ENCODE measurements at regions not wholly inside any gene's neighbourhood (a gene's known extent, or its start where the extent isn't known, plus 50 kb on each side); places are given as distances from the start of the nearest gene placed in this dataset.

DNA sequence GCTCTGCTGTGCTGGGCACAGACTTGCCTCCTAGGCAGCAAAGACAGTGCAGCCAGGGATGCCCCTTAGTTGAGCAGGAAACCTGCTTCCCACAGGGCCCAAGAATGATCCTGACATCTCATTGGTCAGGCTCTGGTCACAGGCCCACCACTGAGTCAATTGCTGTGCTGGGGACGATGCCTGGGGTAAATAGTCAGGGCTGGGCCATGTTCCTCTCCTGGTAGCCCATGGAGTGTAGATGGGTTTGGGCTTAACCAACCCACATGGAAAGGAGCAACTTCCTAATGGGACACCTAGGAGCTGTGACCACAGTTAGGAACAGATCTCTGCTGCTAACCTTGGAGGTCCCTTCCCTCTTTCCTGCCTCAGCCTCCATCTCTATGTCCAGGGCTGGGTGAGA is 212.5 kb upstream of the ZNF536 start:
- DNase-seq (ENCODE audit: low spot score), result no peak
- Histone ChIP-seq H3K27ac (no peak overlapping the region), H3K4me3 (no peak overlapping the region)
- TF ChIP-seq, protein P1, sequence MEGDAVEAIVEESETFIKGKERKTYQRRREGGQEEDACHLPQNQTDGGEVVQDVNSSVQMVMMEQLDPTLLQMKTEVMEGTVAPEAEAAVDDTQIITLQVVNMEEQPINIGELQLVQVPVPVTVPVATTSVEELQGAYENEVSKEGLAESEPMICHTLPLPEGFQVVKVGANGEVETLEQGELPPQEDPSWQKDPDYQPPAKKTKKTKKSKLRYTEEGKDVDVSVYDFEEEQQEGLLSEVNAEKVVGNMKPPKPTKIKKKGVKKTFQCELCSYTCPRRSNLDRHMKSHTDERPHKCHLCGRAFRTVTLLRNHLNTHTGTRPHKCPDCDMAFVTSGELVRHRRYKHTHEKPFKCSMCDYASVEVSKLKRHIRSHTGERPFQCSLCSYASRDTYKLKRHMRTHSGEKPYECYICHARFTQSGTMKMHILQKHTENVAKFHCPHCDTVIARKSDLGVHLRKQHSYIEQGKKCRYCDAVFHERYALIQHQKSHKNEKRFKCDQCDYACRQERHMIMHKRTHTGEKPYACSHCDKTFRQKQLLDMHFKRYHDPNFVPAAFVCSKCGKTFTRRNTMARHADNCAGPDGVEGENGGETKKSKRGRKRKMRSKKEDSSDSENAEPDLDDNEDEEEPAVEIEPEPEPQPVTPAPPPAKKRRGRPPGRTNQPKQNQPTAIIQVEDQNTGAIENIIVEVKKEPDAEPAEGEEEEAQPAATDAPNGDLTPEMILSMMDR (IDR thresholded peaks at IDR 0.05), result no peak

DNA sequence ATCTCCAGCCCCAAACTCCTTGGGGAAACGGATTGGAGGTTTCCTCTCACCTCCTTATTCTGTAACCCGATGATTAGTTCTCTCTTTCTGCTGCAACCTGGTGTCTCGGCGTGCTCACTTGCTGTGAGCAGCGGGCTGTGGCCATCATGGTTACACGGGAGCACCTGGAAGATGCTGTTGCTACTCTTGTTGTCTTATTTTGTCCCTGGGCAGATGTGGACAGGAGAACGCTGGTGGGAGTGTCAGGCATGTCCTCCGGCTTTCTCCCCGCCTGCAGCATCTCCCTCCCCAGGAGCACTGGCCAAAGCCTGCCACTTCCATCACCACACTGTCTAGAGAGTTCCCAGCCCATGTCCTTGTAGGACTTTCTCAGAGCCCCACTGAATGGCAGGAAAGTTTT is 211.8 kb upstream of the ZNF536 start:
- Histone ChIP-seq H3K27ac (no peak overlapping the region), H3K4me3 (no peak overlapping the region)
- no peak for DNase-seq (ENCODE audit: low spot score)
- TF ChIP-seq, protein P1 (IDR thresholded peaks at IDR 0.05), result no peak

DNA sequence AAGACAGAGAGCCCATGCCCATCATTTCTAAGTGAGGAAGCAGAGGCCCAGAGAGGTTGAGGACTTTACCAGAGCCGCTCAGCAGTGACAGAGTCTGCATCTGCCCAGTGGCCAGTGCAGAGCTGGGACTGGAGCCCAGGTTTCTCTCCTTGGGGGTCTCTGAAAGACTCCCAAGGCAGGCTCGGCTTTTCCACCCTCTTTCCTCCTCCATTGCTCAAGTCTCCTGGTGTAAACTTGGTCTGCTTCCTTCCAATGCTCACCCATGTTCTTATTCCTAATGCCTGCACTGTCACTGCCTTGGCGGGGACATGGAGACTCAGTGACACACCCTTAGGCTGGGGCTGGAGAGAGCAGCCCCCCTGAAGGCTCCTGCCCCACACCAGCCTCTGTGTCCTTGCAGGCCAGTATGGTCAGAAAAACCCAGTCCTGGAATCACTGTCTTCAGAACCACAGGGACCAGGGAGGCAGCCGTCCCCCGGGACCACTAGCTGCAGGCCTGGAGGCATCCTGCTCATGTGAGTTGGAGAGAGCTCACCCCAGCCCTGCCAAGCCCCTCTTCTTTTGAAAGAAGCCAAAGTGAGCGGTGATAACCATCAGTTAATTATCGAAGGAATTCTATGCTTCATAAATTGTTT is 211.0 kb upstream of the ZNF536 start:
- H3K27ac ChIP-seq, result no peak overlapping the region
- no peak overlapping the region for H3K4me3 ChIP-seq
- TF ChIP-seq, protein P1 (IDR thresholded peaks at IDR 0.05), result no peak
- DNase-seq (ENCODE audit: low spot score), result no peak

DNA sequence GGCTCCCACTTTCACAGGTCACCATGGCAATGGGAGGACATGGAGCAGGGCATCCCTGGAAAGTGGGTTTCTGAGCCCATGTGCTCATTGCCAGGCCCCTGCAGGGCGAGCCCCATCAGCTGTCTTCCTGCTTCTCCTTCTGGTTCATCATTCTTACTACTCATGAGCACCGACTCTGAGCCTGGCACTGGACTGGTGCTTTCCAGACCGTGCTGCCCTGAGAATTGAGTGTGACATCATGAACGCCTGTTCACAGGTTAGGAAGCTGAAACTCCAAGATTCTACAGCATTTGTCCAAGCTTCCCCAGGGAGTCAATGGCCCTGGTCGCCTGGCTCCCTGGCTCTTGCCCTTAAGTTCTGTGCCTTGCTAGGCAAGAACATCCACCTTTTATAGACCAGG is 210.4 kb upstream of the ZNF536 start:
- no peak overlapping the region for H3K27ac ChIP-seq
- TF ChIP-seq, protein P1 (IDR thresholded peaks at IDR 0.05), result no peak
- H3K4me3 ChIP-seq, result no peak overlapping the region
- DNase-seq (ENCODE audit: low spot score), result no peak

DNA sequence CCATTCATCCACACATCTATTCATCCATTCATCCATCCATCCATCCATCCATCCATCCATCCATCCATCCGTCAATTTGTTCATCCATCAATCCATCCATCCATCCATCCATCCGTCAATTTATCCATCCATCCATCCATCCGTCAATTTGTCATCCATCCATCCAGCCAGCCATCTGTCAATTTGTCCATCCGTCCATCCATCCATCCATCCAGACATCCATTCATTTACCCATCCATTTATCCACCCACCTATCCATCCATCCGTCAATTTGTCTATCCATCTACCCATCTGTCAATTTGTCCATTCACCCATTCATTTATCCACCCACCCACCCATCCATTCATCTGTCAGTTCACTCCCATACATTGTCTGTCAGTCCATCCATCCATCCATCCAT is 209.5 kb upstream of the ZNF536 start:
- TF ChIP-seq, protein P1 (IDR thresholded peaks at IDR 0.05), result no peak
- H3K27ac ChIP-seq, result no peak overlapping the region
- no peak overlapping the region for H3K4me3 ChIP-seq
- DNase-seq (ENCODE audit: low spot score), result no peak

DNA sequence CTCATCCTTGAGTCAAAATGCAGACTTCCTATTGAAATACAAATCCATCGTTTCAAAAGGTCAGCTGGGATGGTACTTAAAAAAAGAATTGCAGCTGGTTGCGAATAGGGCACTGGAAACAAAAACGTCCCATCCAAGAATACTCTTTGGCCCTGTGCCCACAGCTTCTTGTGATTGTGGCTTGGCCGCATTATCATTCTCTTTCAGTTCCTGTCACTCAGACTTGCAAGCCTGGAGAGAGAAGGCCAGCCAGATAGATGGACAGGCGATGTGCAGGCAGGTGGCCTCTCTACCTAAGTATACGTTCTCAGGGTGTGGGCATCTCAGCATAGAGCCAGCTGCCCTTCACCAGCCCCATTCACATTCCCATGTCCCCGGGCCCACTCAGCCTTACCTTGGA is 208.5 kb upstream of the ZNF536 start:
- Histone ChIP-seq H3K27ac (no peak overlapping the region), H3K4me3 (no peak overlapping the region)
- TF ChIP-seq, protein P1 (IDR thresholded peaks at IDR 0.05), result no peak
- no peak for DNase-seq (ENCODE audit: low spot score)

DNA sequence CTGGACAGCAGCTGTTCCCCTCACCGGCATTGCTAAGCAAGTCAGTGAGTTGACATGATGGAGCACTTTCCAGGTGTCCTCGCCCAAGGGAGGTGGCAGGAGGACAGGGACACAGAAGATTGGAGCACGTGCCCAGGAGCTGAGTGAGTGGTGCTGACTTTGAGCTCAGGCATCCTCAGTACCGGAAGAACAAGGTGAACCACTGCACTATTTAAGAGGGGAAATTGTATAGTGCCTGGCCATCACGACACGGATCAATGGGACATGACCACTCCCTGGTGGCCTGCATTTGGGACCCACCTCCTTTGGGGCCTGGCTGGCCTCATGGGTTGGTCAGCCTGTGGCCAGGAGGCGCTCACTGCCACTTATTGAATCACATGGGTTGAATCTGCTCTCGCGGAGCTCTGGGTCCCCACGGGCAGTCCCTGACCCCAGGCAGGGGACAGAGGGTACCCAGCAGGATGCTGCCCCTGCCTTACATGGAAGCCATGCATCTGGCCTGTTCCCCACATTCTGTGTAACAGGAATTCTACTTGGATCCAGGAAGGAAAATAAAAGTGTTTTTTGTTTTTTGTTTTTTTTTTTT is 206.9 kb upstream of the ZNF536 start:
- no peak for DNase-seq (ENCODE audit: low spot score)
- no peak overlapping the region for H3K27ac ChIP-seq
- no peak overlapping the region for H3K4me3 ChIP-seq
- TF ChIP-seq, protein P1 (IDR thresholded peaks at IDR 0.05), result no peak
